Chondrocyte (in vitro differentiated cells): ENCODE measurements at regions not wholly inside any gene's neighbourhood (a gene's known extent, or its start where the extent isn't known, plus 50 kb on each side); places are given as distances from the start of the nearest gene placed in this dataset.

Experiments
- DNase-seq: peaks from one replicate; pipeline ENCODE4 v3.0.0; 2021; ENCODE audit warnings: mixed read lengths, low spot score
- H3K27ac Mint-ChIP-seq: one replicate; pipeline ENCODE4 v1.8.0; 2021; ENCODE audit warnings: mild to moderate bottlenecking, moderate library complexity, mixed read lengths; ENCODE audit not compliant: unreplicated experiment
- H3K27me3 Mint-ChIP-seq: 2 replicates; pipeline ENCODE4 v1.8.0; 2021; ENCODE audit warnings: low read depth, mixed read lengths
- H3K36me3 Mint-ChIP-seq: 2 replicates; pipeline ENCODE4 v1.8.0; 2021; ENCODE audit warnings: low read depth, mixed read lengths
- H3K4me1 Mint-ChIP-seq: 2 replicates; pipeline ENCODE4 v1.8.0; 2021; ENCODE audit warnings: low read depth, mild to moderate bottlenecking, mixed read lengths
- H3K4me3 Mint-ChIP-seq: one replicate; pipeline ENCODE4 v1.8.0; 2021; ENCODE audit warnings: mild to moderate bottlenecking, moderate library complexity, mixed read lengths; ENCODE audit not compliant: unreplicated experiment
- H3K9me3 Mint-ChIP-seq: 2 replicates; pipeline ENCODE4 v1.8.0; 2021; ENCODE audit warnings: low read depth, mixed read lengths
- CTCF ChIP-seq: fragments of 200-600 bp; sonication (generic); IDR thresholded peaks from 2 replicates; pipeline ENCODE4 v1.5.0; 2021; ENCODE audit warnings: antibody characterized with exemption, mild to moderate bottlenecking, moderate library complexity

DNA sequence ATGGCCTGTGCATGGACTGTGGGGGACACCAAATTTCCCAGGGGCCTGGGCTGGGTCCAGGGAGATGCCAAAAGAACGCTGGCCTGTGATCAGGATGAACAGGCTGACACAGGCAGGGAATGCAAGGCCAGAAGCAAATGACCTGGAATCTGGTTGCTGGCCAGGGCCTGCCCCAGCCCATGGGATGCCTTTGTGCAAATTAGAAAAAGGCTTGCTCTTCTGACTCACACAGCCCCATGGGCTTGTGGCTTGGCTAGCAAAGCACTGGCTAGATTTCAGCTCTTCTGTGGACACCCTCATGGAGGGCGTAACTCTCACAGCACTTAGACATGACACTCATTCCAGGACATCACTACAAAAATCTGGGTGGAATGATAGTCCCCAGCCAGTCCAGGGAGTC is 356.0 kb downstream of the SHQ1 start:
- H3K27me3 Mint-ChIP-seq = peaks cover 2% of the 10 kb centered on the region
- no peak for TF ChIP-seq CTCF
- DNase-seq = no peak

DNA sequence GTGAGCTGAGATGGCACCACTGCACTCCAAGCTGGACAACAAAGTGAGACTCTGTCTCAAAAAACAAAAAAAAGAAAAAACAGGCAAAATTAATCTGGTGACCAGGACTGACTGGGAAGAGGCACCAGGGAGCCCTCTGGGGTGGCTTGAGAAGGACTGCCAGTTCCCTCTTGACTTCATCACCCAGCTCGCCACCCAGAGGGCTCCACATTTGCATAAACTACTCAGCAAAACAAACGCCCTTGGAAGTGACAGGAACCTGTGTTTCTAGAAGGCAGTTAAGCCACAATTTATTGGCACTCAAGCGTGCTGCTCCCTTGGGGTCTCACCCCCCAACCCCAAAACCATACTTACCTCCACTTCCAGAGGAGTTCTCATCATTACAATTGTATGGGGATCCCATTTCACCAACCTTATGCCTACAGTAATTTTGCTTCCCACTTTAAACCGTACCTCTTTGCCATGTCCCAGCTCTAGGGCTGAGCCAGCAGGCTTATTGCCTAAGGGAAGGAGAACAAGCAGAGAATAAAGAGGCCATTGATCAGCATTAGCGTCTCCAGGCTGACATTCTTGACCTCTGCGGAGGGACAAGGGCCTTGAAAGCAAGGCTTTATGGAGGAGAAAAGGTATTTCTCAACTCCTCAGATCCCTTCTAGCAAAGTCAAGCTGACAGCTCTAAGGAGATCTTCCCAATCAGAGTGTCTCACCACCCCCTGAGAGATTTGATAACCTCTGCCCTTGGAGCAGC is 357.4 kb downstream of the SHQ1 start:
- Mint-ChIP-seq H3K9me3 (peaks cover 7% of the 10 kb centered on the region), H3K36me3 (peaks cover 2% of the 10 kb centered on the region), H3K4me3 (no peak overlapping the region), H3K27me3 (no peaks in the 10 kb centered on the region), H3K27ac (no peak overlapping the region), H3K4me1 (peaks cover 43% of the 10 kb centered on the region)
- no peak for DNase-seq
- no peak for TF ChIP-seq CTCF

More for the DNA sequence above, 356.0 kb downstream of the SHQ1 start:
- Mint-ChIP-seq H3K4me1 (peaks cover 32% of the 10 kb centered on the region), H3K9me3 (peaks cover 7% of the 10 kb centered on the region), H3K27ac (peak overlapping the region; percentile 61), H3K4me3 (no peak overlapping the region), H3K36me3 (peaks cover 3% of the 10 kb centered on the region)

- peaks cover 11% of the 10 kb centered on the region for H3K9me3 Mint-ChIP-seq
- H3K36me3 Mint-ChIP-seq = peaks cover 2% of the 10 kb centered on the region
- H3K4me3 Mint-ChIP-seq = no peak overlapping the region
- no peaks in the 10 kb centered on the region for H3K27me3 Mint-ChIP-seq
- DNase-seq = no peak
- H3K27ac Mint-ChIP-seq = no peak overlapping the region
- TF ChIP-seq CTCF = no peak
- H3K4me1 Mint-ChIP-seq = peaks cover 50% of the 10 kb centered on the region
These were observed 358.3 kb downstream of the SHQ1 start for GRCh38 chr3:72489901-72490300.

DNA sequence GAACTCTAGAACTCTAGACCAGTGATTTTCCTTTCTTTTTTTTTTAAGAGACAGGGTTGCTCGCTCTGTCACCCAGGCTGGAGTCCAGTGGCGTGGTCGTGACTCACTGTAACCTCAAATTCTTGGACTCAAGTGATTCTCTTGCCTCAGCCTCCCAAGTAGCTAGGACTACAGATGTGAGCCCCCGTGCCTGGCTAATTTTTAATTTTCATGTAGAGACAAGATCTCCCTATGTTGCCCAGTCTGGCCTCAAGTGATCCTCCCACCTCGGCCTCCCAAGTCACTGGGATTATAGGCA is 359.6 kb downstream of the SHQ1 start:
- H3K4me1 Mint-ChIP-seq = peaks cover 50% of the 10 kb centered on the region

More for the DNA sequence above, 359.6 kb downstream of the SHQ1 start:
- Mint-ChIP-seq H3K36me3 (no peaks in the 10 kb centered on the region), H3K27me3 (no peaks in the 10 kb centered on the region), H3K27ac (peak overlapping the region; percentile 22), H3K4me3 (no peak overlapping the region), H3K9me3 (peaks cover 4% of the 10 kb centered on the region)
- TF ChIP-seq CTCF = no peak
- DNase-seq = no peak
